ENCODE measurements at regions not wholly inside any gene's neighbourhood (a gene's known extent, or its start where the extent isn't known, plus 50 kb on each side); places are given as distances from the start of the nearest gene placed in this dataset.

DNA sequence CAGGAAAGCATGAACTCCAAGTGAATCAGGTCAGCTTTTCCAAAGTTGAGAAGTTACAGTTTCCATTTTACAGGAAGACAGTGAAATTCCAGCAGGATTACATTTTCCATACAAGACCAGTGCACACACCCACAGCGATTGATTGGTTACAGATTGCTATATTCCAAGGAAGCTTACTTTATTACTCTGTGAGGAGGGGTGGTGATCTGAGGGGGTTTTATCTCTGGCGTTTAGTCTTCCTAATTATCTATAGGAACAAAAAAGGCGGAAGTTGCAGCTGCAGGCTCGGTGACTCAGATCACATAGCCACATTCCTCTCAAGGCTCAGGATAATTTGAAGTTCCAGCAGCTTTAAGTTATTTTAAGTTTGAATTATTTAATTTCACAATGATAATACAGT, 450.4 kb upstream of the NMUR2 start:
- TF ChIP-seq, protein P1, sequence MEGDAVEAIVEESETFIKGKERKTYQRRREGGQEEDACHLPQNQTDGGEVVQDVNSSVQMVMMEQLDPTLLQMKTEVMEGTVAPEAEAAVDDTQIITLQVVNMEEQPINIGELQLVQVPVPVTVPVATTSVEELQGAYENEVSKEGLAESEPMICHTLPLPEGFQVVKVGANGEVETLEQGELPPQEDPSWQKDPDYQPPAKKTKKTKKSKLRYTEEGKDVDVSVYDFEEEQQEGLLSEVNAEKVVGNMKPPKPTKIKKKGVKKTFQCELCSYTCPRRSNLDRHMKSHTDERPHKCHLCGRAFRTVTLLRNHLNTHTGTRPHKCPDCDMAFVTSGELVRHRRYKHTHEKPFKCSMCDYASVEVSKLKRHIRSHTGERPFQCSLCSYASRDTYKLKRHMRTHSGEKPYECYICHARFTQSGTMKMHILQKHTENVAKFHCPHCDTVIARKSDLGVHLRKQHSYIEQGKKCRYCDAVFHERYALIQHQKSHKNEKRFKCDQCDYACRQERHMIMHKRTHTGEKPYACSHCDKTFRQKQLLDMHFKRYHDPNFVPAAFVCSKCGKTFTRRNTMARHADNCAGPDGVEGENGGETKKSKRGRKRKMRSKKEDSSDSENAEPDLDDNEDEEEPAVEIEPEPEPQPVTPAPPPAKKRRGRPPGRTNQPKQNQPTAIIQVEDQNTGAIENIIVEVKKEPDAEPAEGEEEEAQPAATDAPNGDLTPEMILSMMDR (IDR thresholded peaks at IDR 0.05) = no peak
- TF ChIP-seq POLR2A (IDR thresholded peaks at IDR 0.05) = no peak
